CD4-positive, alpha-beta T cell (primary cell): ENCODE measurements at regions not wholly inside any gene's neighbourhood (a gene's known extent, or its start where the extent isn't known, plus 50 kb on each side); places are given as distances from the start of the nearest gene placed in this dataset.

ENCODE experiments used
- ATAC-seq: fragments of 200-7000 bp; cut with Tn5 transposase; one replicate; pipeline ENCODE4 v1.10.0; 2022; ENCODE audit warnings: mild to moderate bottlenecking; ENCODE audit not compliant: poor library complexity
- CTCF ChIA-PET: fragments of 350-600 bp; sonication (Branson Sonifier 250); formaldehyde crosslinking; loops from one replicate; lab custom pipeline; 2021; ENCODE audit warnings: antibody characterized with exemption, inconsistent platforms; lab: Charles Lee
- POLR2A ChIA-PET: fragments of 350-600 bp; sonication (Branson Sonifier 250); formaldehyde crosslinking; loops from one replicate; lab custom pipeline; 2021; ENCODE audit warnings: antibody characterized with exemption, inconsistent platforms; lab: Charles Lee
- DNase-seq, 14 experiments: peaks; one replicate each; pipeline ENCODE4 v3.0.0-alpha.2; 2013 to 2020; ENCODE audit warnings: mixed read lengths in 2 of 14
- H3K27ac ChIP-seq, 2 donors: one replicate each; pipeline versions ENCODE4 v1.5.1 to v1.7.0; 2013; ENCODE audit warnings: low read length in 2 of 2, low read depth in 1 of 2, mild to moderate bottlenecking in 1 of 2
- H3K27me3 ChIP-seq, 2 experiments: 1 replicate in 1 of 2; 2 replicates in 1 of 2; pipeline versions ENCODE4 v1.6.1 to v1.7.0; 2013; ENCODE audit warnings: low read length in 2 of 2, control low read depth in 1 of 2, mild to moderate bottlenecking in 1 of 2, moderate library complexity in 1 of 2; ENCODE audit not compliant: insufficient read depth in 2 of 2, control insufficient read depth in 1 of 2
- H3K36me3 ChIP-seq: one replicate; pipeline ENCODE4 v1.6.1; 2013; ENCODE audit warnings: low read length, control low read depth; ENCODE audit not compliant: insufficient read depth
- H3K4me1 ChIP-seq: one replicate; pipeline ENCODE4 v1.6.1; 2013; ENCODE audit warnings: low read length, control low read depth; ENCODE audit not compliant: insufficient read depth
- H3K4me3 ChIP-seq: one replicate; pipeline ENCODE4 v1.5.1; 2013; ENCODE audit warnings: mild to moderate bottlenecking, low read length, moderate library complexity
- H3K9me3 ChIP-seq, 2 experiments: 1 replicate in 1 of 2; 2 replicates in 1 of 2; pipeline versions ENCODE4 v1.6.1 to v1.7.0; 2013; ENCODE audit warnings: low read length in 2 of 2, mild to moderate bottlenecking in 2 of 2, control low read depth in 1 of 2, moderate library complexity in 1 of 2; ENCODE audit not compliant: control insufficient read depth in 1 of 2, insufficient read depth in 1 of 2
- H3K27ac Mint-ChIP-seq: one replicate; pipeline ENCODE4 v1.8.0; 2020; ENCODE audit warnings: mixed read lengths
- H3K27me3 Mint-ChIP-seq: one replicate; pipeline ENCODE4 v1.8.0; 2021; ENCODE audit warnings: mixed read lengths
- H3K36me3 Mint-ChIP-seq: one replicate; pipeline ENCODE4 v1.8.0; 2021; ENCODE audit warnings: low read depth, mixed read lengths
- H3K4me1 Mint-ChIP-seq: one replicate; pipeline ENCODE4 v1.8.0; 2021; ENCODE audit warnings: low read depth, mixed read lengths
- H3K4me3 Mint-ChIP-seq: one replicate; pipeline ENCODE4 v1.8.0; 2020; ENCODE audit warnings: mild to moderate bottlenecking, mixed read lengths
- H3K9me3 Mint-ChIP-seq: one replicate; pipeline ENCODE4 v1.8.0; 2020; ENCODE audit warnings: mixed read lengths
- intact Hi-C, 2 experiments: fragments of 100-400 bp; cut with DNase I in 1 of 2; cut with micrococcal nuclease in 1 of 2; formaldehyde crosslinking; loops; one replicate each; pipeline versions ENCODE4 v1.15.1 to v1.9.0; 2023 to 2025; cut with DNase I, micrococcal nuclease
- TF ChIP-seq, protein P1 (sequence below): fragments of 200-600 bp; IDR thresholded peaks from one replicate; pipeline ENCODE4 v1.8.0; 2022; ENCODE audit warnings: antibody characterized with exemption, mild to moderate bottlenecking

DNA sequence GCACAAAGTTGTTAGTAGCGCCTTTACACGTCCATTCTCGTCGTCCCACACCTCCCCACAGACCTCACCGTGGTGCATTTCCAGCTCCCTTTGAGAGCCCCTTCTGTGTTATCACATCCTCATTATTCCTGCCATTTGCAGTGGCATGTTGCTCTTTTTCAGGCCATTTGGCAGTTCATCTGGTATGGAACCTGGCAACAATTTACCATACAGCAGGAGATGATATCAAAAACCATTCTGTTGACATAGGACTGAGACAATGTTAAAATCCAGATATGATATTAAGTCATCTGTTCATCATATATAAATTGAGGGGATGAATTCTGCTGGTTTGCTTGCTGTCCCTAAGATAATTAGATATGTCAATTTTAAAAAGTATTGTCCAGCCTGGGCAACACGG lies 83.0 kb downstream of the TMEM174 start:
- H3K27me3 ChIP-seq: peaks cover 25% of the 10 kb centered on the region in 2 experiments
- no peak overlapping the region for H3K4me3 ChIP-seq
- ATAC-seq: no peak
- no peaks in the 10 kb centered on the region for H3K9me3 ChIP-seq
- no peak overlapping the region for H3K27ac ChIP-seq
- intact Hi-C loops: no loop called here
- no peaks in the 10 kb centered on the region for H3K36me3 Mint-ChIP-seq
- CTCF ChIA-PET: no interaction called here
- no peaks in the 10 kb centered on the region for H3K4me1 Mint-ChIP-seq
- peaks cover 87% of the 10 kb centered on the region for H3K27me3 Mint-ChIP-seq
- H3K4me3 Mint-ChIP-seq: no peak overlapping the region
- peaks cover 3% of the 10 kb centered on the region for H3K9me3 Mint-ChIP-seq
- no peaks in the 10 kb centered on the region for H3K4me1 ChIP-seq
- H3K36me3 ChIP-seq: no peaks in the 10 kb centered on the region
- no peak for DNase-seq
- POLR2A ChIA-PET: no interaction called here
- no peak overlapping the region for H3K27ac Mint-ChIP-seq
- TF ChIP-seq, protein P1, sequence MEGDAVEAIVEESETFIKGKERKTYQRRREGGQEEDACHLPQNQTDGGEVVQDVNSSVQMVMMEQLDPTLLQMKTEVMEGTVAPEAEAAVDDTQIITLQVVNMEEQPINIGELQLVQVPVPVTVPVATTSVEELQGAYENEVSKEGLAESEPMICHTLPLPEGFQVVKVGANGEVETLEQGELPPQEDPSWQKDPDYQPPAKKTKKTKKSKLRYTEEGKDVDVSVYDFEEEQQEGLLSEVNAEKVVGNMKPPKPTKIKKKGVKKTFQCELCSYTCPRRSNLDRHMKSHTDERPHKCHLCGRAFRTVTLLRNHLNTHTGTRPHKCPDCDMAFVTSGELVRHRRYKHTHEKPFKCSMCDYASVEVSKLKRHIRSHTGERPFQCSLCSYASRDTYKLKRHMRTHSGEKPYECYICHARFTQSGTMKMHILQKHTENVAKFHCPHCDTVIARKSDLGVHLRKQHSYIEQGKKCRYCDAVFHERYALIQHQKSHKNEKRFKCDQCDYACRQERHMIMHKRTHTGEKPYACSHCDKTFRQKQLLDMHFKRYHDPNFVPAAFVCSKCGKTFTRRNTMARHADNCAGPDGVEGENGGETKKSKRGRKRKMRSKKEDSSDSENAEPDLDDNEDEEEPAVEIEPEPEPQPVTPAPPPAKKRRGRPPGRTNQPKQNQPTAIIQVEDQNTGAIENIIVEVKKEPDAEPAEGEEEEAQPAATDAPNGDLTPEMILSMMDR: no peak

DNA sequence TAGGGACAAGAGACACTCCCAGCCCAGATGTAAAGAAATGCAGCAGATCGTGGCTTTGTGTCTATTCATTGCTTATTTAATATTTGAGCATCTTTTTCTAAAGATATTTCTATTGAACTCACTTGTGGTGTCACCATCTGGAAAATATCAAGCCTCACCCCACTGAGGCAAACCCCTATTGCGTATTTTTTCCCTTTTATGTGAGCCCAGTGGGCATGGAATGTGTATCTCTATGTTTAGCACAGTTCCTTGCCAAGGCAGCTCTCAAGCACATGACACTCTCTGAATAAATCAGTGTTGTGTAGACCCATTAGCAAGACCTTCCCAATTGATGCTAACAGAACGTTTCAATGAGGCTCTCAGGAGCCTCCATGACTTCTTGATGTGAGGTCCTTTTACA lies 81.6 kb downstream of the TMEM174 start:
- TF ChIP-seq, protein P1: no peak
- Mint-ChIP-seq H3K27me3 (peaks cover 88% of the 10 kb centered on the region), H3K9me3 (peaks cover 3% of the 10 kb centered on the region), H3K27ac (no peak overlapping the region), H3K4me1 (no peaks in the 10 kb centered on the region), H3K36me3 (no peaks in the 10 kb centered on the region), H3K4me3 (no peak overlapping the region)
- Histone ChIP-seq H3K9me3 (no peaks in the 10 kb centered on the region), H3K36me3 (no peaks in the 10 kb centered on the region), H3K27me3 (peaks cover 25 to 32% of the 10 kb centered on the region in 2 experiments), H3K4me3 (no peak overlapping the region), H3K27ac (no peak overlapping the region), H3K4me1 (no peaks in the 10 kb centered on the region)
- no peak for DNase-seq
- CTCF ChIA-PET: no interaction called here
- intact Hi-C loops: no loop called here
- no peak for ATAC-seq
- POLR2A ChIA-PET: no interaction called here

DNA sequence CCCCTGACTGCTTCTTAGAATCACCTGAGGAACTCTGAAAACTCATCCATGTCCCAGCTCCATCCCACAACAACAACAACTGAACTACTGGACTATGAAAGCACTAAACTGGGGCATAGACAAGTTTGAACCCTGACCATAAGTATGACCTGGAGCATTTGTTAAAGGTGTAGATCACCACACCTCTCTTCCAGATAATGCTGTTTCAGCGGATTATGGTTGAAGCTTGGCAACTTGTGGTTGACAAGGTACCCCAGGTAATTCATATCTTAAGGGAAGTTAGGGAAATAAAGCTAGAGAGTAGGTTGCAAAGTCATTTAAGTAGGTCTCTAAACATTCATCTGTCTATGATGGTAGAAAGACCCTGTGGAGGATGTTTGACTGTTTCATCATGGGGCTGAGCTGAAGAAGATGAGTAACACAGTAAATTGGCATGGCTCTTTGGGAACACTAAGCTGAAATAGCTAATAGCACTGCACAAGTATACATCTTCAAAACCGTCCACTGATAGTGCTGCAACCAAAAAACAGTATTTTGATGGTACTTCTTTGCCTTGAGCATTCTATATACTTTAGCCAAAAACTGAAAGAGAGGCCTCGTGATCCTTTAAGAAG lies 80.2 kb downstream of the TMEM174 start:
- Histone ChIP-seq H3K27me3 (peaks cover 21 to 32% of the 10 kb centered on the region in 2 experiments), H3K27ac (no peak overlapping the region), H3K36me3 (no peaks in the 10 kb centered on the region), H3K9me3 (no peaks in the 10 kb centered on the region), H3K4me3 (no peak overlapping the region), H3K4me1 (no peaks in the 10 kb centered on the region)
- H3K27ac Mint-ChIP-seq: no peak overlapping the region
- ChIA-PET POLR2A (no interaction called here), CTCF (no interaction called here)
- H3K27me3 Mint-ChIP-seq: peaks cover 91% of the 10 kb centered on the region
- ATAC-seq: no peak
- intact Hi-C loops: no loop called here
- no peak overlapping the region for H3K4me3 Mint-ChIP-seq
- H3K36me3 Mint-ChIP-seq: no peaks in the 10 kb centered on the region
- H3K4me1 Mint-ChIP-seq: no peaks in the 10 kb centered on the region
- DNase-seq: no peak
- H3K9me3 Mint-ChIP-seq: peaks cover 3% of the 10 kb centered on the region
- TF ChIP-seq, protein P1: no peak
